Loucy (cell line): ENCODE measurements at regions not wholly inside any gene's neighbourhood (a gene's known extent, or its start where the extent isn't known, plus 50 kb on each side); places are given as distances from the start of the nearest gene placed in this dataset.

ENCODE experiments used
- H2AFZ ChIP-seq: fragments of 200-600 bp; sonication (generic); 2 replicates; pipeline ENCODE4 v1.6.0; 2016; ENCODE audit warnings: antibody characterized with exemption, mild to moderate bottlenecking, low read length, moderate library complexity
- H3F3A ChIP-seq: fragments of 200-600 bp; 2 replicates; pipeline ENCODE4 v1.6.0; 2016; ENCODE audit warnings: antibody characterized with exemption, low read depth, mild to moderate bottlenecking
- H3K27me3 ChIP-seq: fragments of 200-600 bp; sonication (generic); 2 replicates; pipeline ENCODE4 v1.6.1; 2014; ENCODE audit warnings: low read length, mild to moderate bottlenecking; ENCODE audit not compliant: insufficient read depth, poor library complexity, severe bottlenecking
- H3K36me3 ChIP-seq: fragments of 200-600 bp; sonication (generic); 2 replicates; pipeline ENCODE4 v1.6.1; 2016; ENCODE audit warnings: low read length; ENCODE audit not compliant: insufficient read depth
- H3K4me1 ChIP-seq: fragments of 200-600 bp; sonication (generic); 2 replicates; pipeline ENCODE4 v1.5.1; 2014; ENCODE audit warnings: low read length, mild to moderate bottlenecking; ENCODE audit not compliant: insufficient read depth, poor library complexity, severe bottlenecking
- H3K4me2 ChIP-seq: fragments of 200-600 bp; sonication (generic); 2 replicates; pipeline ENCODE4 v1.6.0; 2014; ENCODE audit warnings: antibody characterized with exemption, low read length, low read depth, mild to moderate bottlenecking; ENCODE audit not compliant: poor library complexity, severe bottlenecking
- H3K4me3 ChIP-seq: fragments of 200-600 bp; sonication (generic); 2 replicates; pipeline ENCODE4 v1.5.1; 2014; ENCODE audit warnings: low read length, mild to moderate bottlenecking, mixed read lengths; ENCODE audit not compliant: poor library complexity, severe bottlenecking
- H3K79me2 ChIP-seq: fragments of 200-600 bp; sonication (generic); 2 replicates; pipeline ENCODE4 v1.6.1; 2014; ENCODE audit warnings: low read length; ENCODE audit not compliant: insufficient read depth
- H3K9ac ChIP-seq: fragments of 200-600 bp; sonication (generic); 2 replicates; pipeline ENCODE4 v1.6.0; 2014; ENCODE audit warnings: mild to moderate bottlenecking, low read depth, low read length, moderate library complexity; ENCODE audit not compliant: poor library complexity, severe bottlenecking
- H3K9me2 ChIP-seq: fragments of 200-600 bp; sonication (generic); replicated peaks from 2 replicates; pipeline ENCODE4 v1.6.1; 2016; ENCODE audit warnings: low read depth, low read length, mixed read lengths
- H3K9me3 ChIP-seq: fragments of 200-600 bp; sonication (generic); 2 replicates; pipeline ENCODE4 v1.6.1; 2014; ENCODE audit warnings: mild to moderate bottlenecking, antibody characterized with exemption, low read length, low read depth; ENCODE audit not compliant: insufficient read depth
- H4K20me1 ChIP-seq: fragments of 200-600 bp; sonication (generic); 2 replicates; pipeline ENCODE4 v1.6.0; 2014; ENCODE audit warnings: antibody characterized with exemption, low read length, mild to moderate bottlenecking; ENCODE audit not compliant: insufficient read depth, poor library complexity, severe bottlenecking
- CTCF ChIP-seq: fragments of 200-600 bp; sonication (generic); conservative IDR thresholded peaks from 2 replicates; pipeline ENCODE4 v1.5.1; 2014; ENCODE audit warnings: mild to moderate bottlenecking, antibody characterized with exemption, low read length
- EZH2phosphoT487 ChIP-seq: fragments of 200-600 bp; IDR thresholded peaks from 2 replicates; pipeline ENCODE4 v1.6.1; 2018; ENCODE audit warnings: antibody characterized with exemption, mild to moderate bottlenecking, moderate library complexity, borderline replicate concordance

GRCh38 chr15:29921130-29921601 lies 98.9 kb upstream of the TJP1 start:
- no peak overlapping the region for H3K4me2 ChIP-seq

GRCh38 chr15:29920515-29920914 lies 98.2 kb upstream of the TJP1 start:
- Histone ChIP-seq H4K20me1 (no peaks in the 10 kb centered on the region), H3K9me3 (no peaks in the 10 kb centered on the region), H3K4me1 (no peaks in the 10 kb centered on the region), H3K4me3 (no peak overlapping the region), H3K9me2 (no peaks in the 10 kb centered on the region), H3K79me2 (no peaks in the 10 kb centered on the region), H3K36me3 (no peaks in the 10 kb centered on the region), H3K27me3 (no peaks in the 10 kb centered on the region), H3K4me2 (no peak overlapping the region), H3F3A (no peaks in the 10 kb centered on the region), H2AFZ (no peak overlapping the region), H3K9ac (no peak overlapping the region)
- TF ChIP-seq EZH2phosphoT487 (no peak), CTCF (no peak)

More at GRCh38 chr15:29921130-29921601, 98.9 kb upstream of the TJP1 start:
- Histone ChIP-seq H3K36me3 (no peaks in the 10 kb centered on the region), H4K20me1 (no peaks in the 10 kb centered on the region), H3K4me3 (no peak overlapping the region), H2AFZ (no peak overlapping the region), H3K4me1 (no peaks in the 10 kb centered on the region), H3K79me2 (no peaks in the 10 kb centered on the region), H3F3A (no peaks in the 10 kb centered on the region), H3K27me3 (no peaks in the 10 kb centered on the region), H3K9me2 (no peaks in the 10 kb centered on the region), H3K9me3 (no peaks in the 10 kb centered on the region), H3K9ac (no peak overlapping the region)
- TF ChIP-seq EZH2phosphoT487 (no peak), CTCF (no peak)

- Histone ChIP-seq H3K79me2 (no peaks in the 10 kb centered on the region), H3K9me2 (no peaks in the 10 kb centered on the region), H4K20me1 (no peaks in the 10 kb centered on the region), H3F3A (no peaks in the 10 kb centered on the region), H2AFZ (no peak overlapping the region), H3K36me3 (no peaks in the 10 kb centered on the region), H3K4me2 (no peak overlapping the region), H3K27me3 (no peaks in the 10 kb centered on the region), H3K4me3 (no peak overlapping the region), H3K9ac (no peak overlapping the region), H3K9me3 (no peaks in the 10 kb centered on the region), H3K4me1 (no peaks in the 10 kb centered on the region)
- no peak for TF ChIP-seq EZH2phosphoT487
- TF ChIP-seq CTCF: no peak
Measured at GRCh38 chr15:29919380-29919881, 97.2 kb upstream of the TJP1 start.
